Gastroesophageal sphincter (tissue), 3 donors: ENCODE measurements at regions not wholly inside any gene's neighbourhood (a gene's known extent, or its start where the extent isn't known, plus 50 kb on each side); places are given as distances from the start of the nearest gene placed in this dataset.

Experiments
- EP300 ChIP-seq: sonication (generic); formaldehyde crosslinking; IDR thresholded peaks from one replicate; pipeline ENCODE4 v1.6.1; 2017; ENCODE audit warnings: antibody characterized with exemption, mild to moderate bottlenecking
- POLR2A ChIP-seq, 2 donors: fragments of 450-650 bp; IDR thresholded peaks; one replicate each; pipeline ENCODE4 v1.6.1; 2017; ENCODE audit warnings: antibody characterized with exemption in 2 of 2, mild to moderate bottlenecking in 2 of 2, moderate library complexity in 1 of 2
- POLR2AphosphoS5 ChIP-seq: sonication (generic); formaldehyde crosslinking; IDR thresholded peaks from one replicate; pipeline ENCODE4 v1.6.1; 2017; ENCODE audit warnings: antibody characterized with exemption
- TF ChIP-seq, protein P1 (sequence below), 4 experiments: fragments of 200-600 bp in 2 of 4; fragments of 450-650 bp in 2 of 4; sonication (generic) in 1 of 4; IDR thresholded peaks; one replicate each; pipeline ENCODE4 v1.5.1; 2017 to 2019; ENCODE audit warnings: antibody characterized with exemption in 4 of 4, mild to moderate bottlenecking in 2 of 4, moderate library complexity in 2 of 4

GRCh38 chr2:61722318-61722717, 131.5 kb downstream of the FAM161A start:
- TF ChIP-seq, protein P1, sequence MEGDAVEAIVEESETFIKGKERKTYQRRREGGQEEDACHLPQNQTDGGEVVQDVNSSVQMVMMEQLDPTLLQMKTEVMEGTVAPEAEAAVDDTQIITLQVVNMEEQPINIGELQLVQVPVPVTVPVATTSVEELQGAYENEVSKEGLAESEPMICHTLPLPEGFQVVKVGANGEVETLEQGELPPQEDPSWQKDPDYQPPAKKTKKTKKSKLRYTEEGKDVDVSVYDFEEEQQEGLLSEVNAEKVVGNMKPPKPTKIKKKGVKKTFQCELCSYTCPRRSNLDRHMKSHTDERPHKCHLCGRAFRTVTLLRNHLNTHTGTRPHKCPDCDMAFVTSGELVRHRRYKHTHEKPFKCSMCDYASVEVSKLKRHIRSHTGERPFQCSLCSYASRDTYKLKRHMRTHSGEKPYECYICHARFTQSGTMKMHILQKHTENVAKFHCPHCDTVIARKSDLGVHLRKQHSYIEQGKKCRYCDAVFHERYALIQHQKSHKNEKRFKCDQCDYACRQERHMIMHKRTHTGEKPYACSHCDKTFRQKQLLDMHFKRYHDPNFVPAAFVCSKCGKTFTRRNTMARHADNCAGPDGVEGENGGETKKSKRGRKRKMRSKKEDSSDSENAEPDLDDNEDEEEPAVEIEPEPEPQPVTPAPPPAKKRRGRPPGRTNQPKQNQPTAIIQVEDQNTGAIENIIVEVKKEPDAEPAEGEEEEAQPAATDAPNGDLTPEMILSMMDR (IDR thresholded peaks at IDR 0.05): no peak
- TF ChIP-seq POLR2A (IDR thresholded peaks at IDR 0.05) (no peak), POLR2AphosphoS5 (no peak), EP300 (no peak)
